EH (cell line): ENCODE measurements at regions not wholly inside any gene's neighbourhood (a gene's known extent, or its start where the extent isn't known, plus 50 kb on each side); places are given as distances from the start of the nearest gene placed in this dataset.
"Not testable (repeated sequence)": the region's sequence is repeated elsewhere in the genome, so short reads cannot be mapped to it uniquely, and the experiment has no call there.

Experiments used
- DNase-seq: peaks from one replicate; pipeline ENCODE4 v3.0.0-alpha.2; 2015; ENCODE audit warnings: low read depth

- DNase-seq: no peak
Measured at GRCh38 chr6:12478921-12479320, 188.8 kb downstream of the EDN1 start.

GRCh38 chr6:12479451-12479850 lies 189.3 kb downstream of the EDN1 start:
- DNase-seq: no peak

GRCh38 chr6:12479881-12480280 lies 189.7 kb downstream of the EDN1 start:
- DNase-seq: peak; percentile 86

GRCh38 chr6:12480379-12480778 lies 190.2 kb downstream of the EDN1 start:
- DNase-seq: no peak

GRCh38 chr6:12481292-12481691 lies 191.1 kb downstream of the EDN1 start:
- DNase-seq: no peak

GRCh38 chr6:12481850-12482249 lies 191.7 kb downstream of the EDN1 start:
- no peak for DNase-seq

- no peak for DNase-seq
Measured at GRCh38 chr6:12482386-12483375, 192.5 kb downstream of the EDN1 start.

- DNase-seq: peak; percentile 93
Measured at GRCh38 chr6:12483712-12484111, 193.6 kb downstream of the EDN1 start.

GRCh38 chr6:12484519-12484918 lies 194.4 kb downstream of the EDN1 start:
- no peak for DNase-seq

- DNase-seq: peak; percentile 19
Measured at GRCh38 chr6:12485226-12485764, 195.1 kb downstream of the EDN1 start.

GRCh38 chr6:12485837-12486236 lies 195.7 kb downstream of the EDN1 start:
- no peak for DNase-seq

- DNase-seq: no peak
Measured at GRCh38 chr6:12490351-12490903, 200.3 kb downstream of the EDN1 start.

GRCh38 chr6:12490904-12491571 lies 200.9 kb downstream of the EDN1 start:
- peak; percentile 97 for DNase-seq

- not testable (repeated sequence) for DNase-seq
Measured at GRCh38 chr6:12492929-12493328, 202.8 kb downstream of the EDN1 start.

- no peak for DNase-seq
Measured at GRCh38 chr6:12493446-12493845, 203.3 kb downstream of the EDN1 start.

- no peak for DNase-seq
Measured at GRCh38 chr6:12494161-12494560, 204.0 kb downstream of the EDN1 start.

- DNase-seq: no peak
Measured at GRCh38 chr6:12501990-12502389, 211.8 kb downstream of the EDN1 start.

- peak; percentile 32 for DNase-seq
Measured at GRCh38 chr6:12504325-12504966, 212.1 kb upstream of the PHACTR1 start.

GRCh38 chr6:12505486-12505885 lies 211.1 kb upstream of the PHACTR1 start:
- no peak for DNase-seq

GRCh38 chr6:12506159-12506558 lies 210.4 kb upstream of the PHACTR1 start:
- no peak for DNase-seq

- DNase-seq: no peak
Measured at GRCh38 chr6:12507636-12508035, 208.9 kb upstream of the PHACTR1 start.

- DNase-seq: no peak
Measured at GRCh38 chr6:12508553-12508952, 208.0 kb upstream of the PHACTR1 start.
